ENCODE measurements at regions not wholly inside any gene's neighbourhood (a gene's known extent, or its start where the extent isn't known, plus 50 kb on each side); places are given as distances from the start of the nearest gene placed in this dataset.

DNA sequence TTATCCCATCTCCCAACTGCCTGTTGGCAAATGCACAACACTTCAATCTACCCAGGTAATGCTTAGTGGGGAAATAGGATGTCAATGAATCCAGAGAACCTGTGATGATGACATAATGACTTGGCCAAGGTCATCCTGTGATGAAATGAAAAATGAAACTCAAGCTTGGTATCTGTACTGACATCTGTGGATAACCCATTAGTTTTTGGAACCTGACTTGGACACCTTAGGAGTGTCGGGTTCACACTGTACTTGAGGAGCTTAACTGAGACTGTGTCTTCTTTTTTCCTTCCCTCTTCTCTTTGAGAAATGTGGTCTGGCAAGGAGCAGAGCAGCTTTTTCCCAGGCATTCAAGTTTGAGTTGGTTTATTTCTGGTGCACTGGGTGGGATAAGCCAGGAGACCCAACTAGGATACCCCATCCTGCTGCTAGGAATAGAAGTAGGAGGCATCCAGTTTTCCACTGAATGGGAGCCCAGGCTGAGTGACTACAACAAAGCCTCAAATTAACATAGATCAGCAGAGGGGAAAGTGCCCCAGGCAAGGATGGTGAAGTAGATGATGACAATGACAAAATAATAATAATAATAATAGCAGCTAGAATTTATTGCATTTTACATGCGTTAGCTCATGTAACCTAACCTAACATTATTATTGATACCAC, 72.1 kb downstream of the ADRB2 start:
- WGBS (ENCODE audit: missing lambda C conversion rate) = 85% methylated on average over 2 of the region's 2 CpGs
- Histone ChIP-seq H3K9me3 (no peaks in the 10 kb centered on the region), H3K4me2 (no peak overlapping the region), H3K4me1 (no peaks in the 10 kb centered on the region), H3K27ac (no peak overlapping the region), H3K4me3 (no peak overlapping the region)
- FAIRE-seq (peak; percentile 7), ATAC-seq (no peak), DNase-seq (ENCODE audit: low read depth in 1 of 2, low spot score in 1 of 2) (no peak)
- ChIA-PET POLR2A (no interaction called here), CTCF (interaction anchor here (0.6 to 3.0 kb wide), 3 partner anchors 10 to 59 kb away, joined by 4 to 12 read pairs (median 4); no protein-coding TSS in a partner anchor)
- no peak for TF ChIP-seq ZSCAN20 (CRISPR knock-in tag; IDR thresholded peaks at IDR 0.05)
- no peak for TF ChIP-seq EHF (CRISPR knock-in tag; IDR thresholded peaks at IDR 0.05)
- TF ChIP-seq TP53 (CRISPR knock-in tag; IDR thresholded peaks at IDR 0.05) = no peak
- no peak for TF ChIP-seq KDM5A (IDR thresholded peaks at IDR 0.05)
- no peak for TF ChIP-seq NR3C1 (IDR thresholded peaks at IDR 0.05)

DNA sequence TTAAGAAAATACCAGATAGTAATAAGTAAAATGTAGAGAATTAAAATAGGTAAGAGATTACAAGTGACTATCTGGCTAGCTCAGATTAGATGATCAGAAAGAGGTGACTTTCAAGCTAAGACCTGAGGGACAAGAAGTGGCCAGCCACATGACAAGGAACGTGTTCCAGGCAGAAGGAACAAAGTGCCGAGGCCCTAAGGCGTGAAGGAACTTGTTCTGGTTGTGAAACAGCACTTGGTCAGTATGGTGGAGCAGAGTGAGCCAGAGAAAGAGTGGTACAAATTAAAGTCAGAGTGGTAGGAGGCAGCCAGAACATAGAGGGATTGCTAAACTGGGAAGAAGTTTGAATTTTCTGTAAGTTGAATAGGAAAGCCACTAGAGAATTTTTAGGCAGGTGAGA, 73.6 kb downstream of the ADRB2 start:
- Histone ChIP-seq H3K4me1 (no peaks in the 10 kb centered on the region), H3K4me2 (no peak overlapping the region), H3K27ac (no peak overlapping the region), H3K9me3 (no peaks in the 10 kb centered on the region), H3K4me3 (no peak overlapping the region)
- ChIA-PET CTCF (interaction anchor here (0.7 to 3.0 kb wide), 3 partner anchors 13 to 57 kb away, joined by 3 to 12 read pairs (median 4); no protein-coding TSS in a partner anchor), POLR2A (no interaction called here)
- WGBS (ENCODE audit: missing lambda C conversion rate) = 29% methylated on average over 3 of the region's 3 CpGs
- no peak for ATAC-seq
- TF ChIP-seq, protein P1, sequence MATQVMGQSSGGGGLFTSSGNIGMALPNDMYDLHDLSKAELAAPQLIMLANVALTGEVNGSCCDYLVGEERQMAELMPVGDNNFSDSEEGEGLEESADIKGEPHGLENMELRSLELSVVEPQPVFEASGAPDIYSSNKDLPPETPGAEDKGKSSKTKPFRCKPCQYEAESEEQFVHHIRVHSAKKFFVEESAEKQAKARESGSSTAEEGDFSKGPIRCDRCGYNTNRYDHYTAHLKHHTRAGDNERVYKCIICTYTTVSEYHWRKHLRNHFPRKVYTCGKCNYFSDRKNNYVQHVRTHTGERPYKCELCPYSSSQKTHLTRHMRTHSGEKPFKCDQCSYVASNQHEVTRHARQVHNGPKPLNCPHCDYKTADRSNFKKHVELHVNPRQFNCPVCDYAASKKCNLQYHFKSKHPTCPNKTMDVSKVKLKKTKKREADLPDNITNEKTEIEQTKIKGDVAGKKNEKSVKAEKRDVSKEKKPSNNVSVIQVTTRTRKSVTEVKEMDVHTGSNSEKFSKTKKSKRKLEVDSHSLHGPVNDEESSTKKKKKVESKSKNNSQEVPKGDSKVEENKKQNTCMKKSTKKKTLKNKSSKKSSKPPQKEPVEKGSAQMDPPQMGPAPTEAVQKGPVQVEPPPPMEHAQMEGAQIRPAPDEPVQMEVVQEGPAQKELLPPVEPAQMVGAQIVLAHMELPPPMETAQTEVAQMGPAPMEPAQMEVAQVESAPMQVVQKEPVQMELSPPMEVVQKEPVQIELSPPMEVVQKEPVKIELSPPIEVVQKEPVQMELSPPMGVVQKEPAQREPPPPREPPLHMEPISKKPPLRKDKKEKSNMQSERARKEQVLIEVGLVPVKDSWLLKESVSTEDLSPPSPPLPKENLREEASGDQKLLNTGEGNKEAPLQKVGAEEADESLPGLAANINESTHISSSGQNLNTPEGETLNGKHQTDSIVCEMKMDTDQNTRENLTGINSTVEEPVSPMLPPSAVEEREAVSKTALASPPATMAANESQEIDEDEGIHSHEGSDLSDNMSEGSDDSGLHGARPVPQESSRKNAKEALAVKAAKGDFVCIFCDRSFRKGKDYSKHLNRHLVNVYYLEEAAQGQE (IDR thresholded peaks at IDR 0.05) = no peak
- TF ChIP-seq CHD2 (IDR thresholded peaks at IDR 0.05; ENCODE audit: low read length, partially characterized antibody) = no peak
- TF ChIP-seq CEBPB (IDR thresholded peaks at IDR 0.05) = no peak
- TF ChIP-seq HOXB5 (CRISPR knock-in tag; IDR thresholded peaks at IDR 0.05) = no peak
- TF ChIP-seq EHMT2 (IDR thresholded peaks at IDR 0.05; ENCODE audit: low read depth) = no peak
- TF ChIP-seq, protein P2, sequence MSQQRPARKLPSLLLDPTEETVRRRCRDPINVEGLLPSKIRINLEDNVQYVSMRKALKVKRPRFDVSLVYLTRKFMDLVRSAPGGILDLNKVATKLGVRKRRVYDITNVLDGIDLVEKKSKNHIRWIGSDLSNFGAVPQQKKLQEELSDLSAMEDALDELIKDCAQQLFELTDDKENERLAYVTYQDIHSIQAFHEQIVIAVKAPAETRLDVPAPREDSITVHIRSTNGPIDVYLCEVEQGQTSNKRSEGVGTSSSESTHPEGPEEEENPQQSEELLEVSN (IDR thresholded peaks at IDR 0.05; ENCODE audit: borderline replicate concordance, low read depth) = no peak
- TF ChIP-seq HDAC2 (IDR thresholded peaks at IDR 0.05) = no peak
- no peak for TF ChIP-seq FOSB (CRISPR knock-in tag; IDR thresholded peaks at IDR 0.05)
- no peak for TF ChIP-seq CBX2 (IDR thresholded peaks at IDR 0.05; ENCODE audit: borderline replicate concordance, low read depth)
- no peak for TF ChIP-seq SMC3 (IDR thresholded peaks at IDR 0.05)
- no peak for TF ChIP-seq JUNB (IDR thresholded peaks at IDR 0.05)
- no peak for TF ChIP-seq FOXS1 (CRISPR knock-in tag; IDR thresholded peaks at IDR 0.05)
- TF ChIP-seq, protein P3, sequence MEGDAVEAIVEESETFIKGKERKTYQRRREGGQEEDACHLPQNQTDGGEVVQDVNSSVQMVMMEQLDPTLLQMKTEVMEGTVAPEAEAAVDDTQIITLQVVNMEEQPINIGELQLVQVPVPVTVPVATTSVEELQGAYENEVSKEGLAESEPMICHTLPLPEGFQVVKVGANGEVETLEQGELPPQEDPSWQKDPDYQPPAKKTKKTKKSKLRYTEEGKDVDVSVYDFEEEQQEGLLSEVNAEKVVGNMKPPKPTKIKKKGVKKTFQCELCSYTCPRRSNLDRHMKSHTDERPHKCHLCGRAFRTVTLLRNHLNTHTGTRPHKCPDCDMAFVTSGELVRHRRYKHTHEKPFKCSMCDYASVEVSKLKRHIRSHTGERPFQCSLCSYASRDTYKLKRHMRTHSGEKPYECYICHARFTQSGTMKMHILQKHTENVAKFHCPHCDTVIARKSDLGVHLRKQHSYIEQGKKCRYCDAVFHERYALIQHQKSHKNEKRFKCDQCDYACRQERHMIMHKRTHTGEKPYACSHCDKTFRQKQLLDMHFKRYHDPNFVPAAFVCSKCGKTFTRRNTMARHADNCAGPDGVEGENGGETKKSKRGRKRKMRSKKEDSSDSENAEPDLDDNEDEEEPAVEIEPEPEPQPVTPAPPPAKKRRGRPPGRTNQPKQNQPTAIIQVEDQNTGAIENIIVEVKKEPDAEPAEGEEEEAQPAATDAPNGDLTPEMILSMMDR (IDR thresholded peaks at IDR 0.05) = no peak
- TF ChIP-seq TP53 (CRISPR knock-in tag; IDR thresholded peaks at IDR 0.05) = no peak
- TF ChIP-seq POLR2A (IDR thresholded peaks at IDR 0.05; ENCODE audit: low read length) = no peak
- no peak for TF ChIP-seq EP300 (IDR thresholded peaks at IDR 0.05)
- no peak for TF ChIP-seq ZNF302 (CRISPR knock-in tag; IDR thresholded peaks at IDR 0.05)
- TF ChIP-seq KDM1A (IDR thresholded peaks at IDR 0.05; ENCODE audit: low read depth) = no peak
- no peak for TF ChIP-seq NPAS2 (CRISPR knock-in tag; IDR thresholded peaks at IDR 0.05; ENCODE audit: borderline replicate concordance)
- no peak for DNase-seq (ENCODE audit: low read depth in 1 of 2, low spot score in 1 of 2)
- no peak for FAIRE-seq

All from A549 (cell line).